ENCODE measurements at regions not wholly inside any gene's neighbourhood (a gene's known extent, or its start where the extent isn't known, plus 50 kb on each side); places are given as distances from the start of the nearest gene placed in this dataset.

DNA sequence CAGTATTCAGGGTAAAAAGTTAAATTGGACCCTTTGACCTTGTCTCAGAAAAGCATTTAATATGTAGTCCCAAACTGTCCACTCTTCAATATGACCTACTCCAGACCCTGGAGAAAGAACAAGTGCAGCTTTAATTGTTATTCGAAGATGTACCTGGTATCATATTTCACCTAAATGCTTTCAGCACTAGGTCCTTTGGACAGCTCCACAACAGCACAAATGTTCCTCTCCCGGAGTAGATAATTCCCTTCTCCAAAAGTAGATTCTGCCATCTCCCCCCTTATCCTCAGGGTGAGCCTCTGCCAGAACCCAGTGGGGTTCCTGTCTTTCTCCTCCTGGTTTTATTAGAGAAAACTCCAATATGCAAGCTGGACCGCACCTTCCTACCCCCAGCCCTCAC lies 104.5 kb upstream of the AJAP1 start:
- Histone ChIP-seq H2AFZ (ENCODE audit: low read depth) (no peak overlapping the region), H3K27me3 (ENCODE audit: insufficient read depth, low read depth) (no peaks in the 10 kb centered on the region), H3K79me2 (ENCODE audit: insufficient read depth, low read depth) (no peaks in the 10 kb centered on the region), H3K4me3 (IDR thresholded peaks at IDR 0.05; ENCODE audit: insufficient read depth, low read depth, low read length) (no peak overlapping the region), H3K4me1 (ENCODE audit: low read depth, poor library complexity, severe bottlenecking) (no peaks in the 10 kb centered on the region), H3K9ac (no peak overlapping the region), H4K20me1 (ENCODE audit: insufficient read depth) (no peaks in the 10 kb centered on the region), H3K27ac (no peak overlapping the region), H3K4me2 (no peak overlapping the region), H3K36me3 (ENCODE audit: insufficient read depth) (no peaks in the 10 kb centered on the region)
- TF ChIP-seq, protein P1, sequence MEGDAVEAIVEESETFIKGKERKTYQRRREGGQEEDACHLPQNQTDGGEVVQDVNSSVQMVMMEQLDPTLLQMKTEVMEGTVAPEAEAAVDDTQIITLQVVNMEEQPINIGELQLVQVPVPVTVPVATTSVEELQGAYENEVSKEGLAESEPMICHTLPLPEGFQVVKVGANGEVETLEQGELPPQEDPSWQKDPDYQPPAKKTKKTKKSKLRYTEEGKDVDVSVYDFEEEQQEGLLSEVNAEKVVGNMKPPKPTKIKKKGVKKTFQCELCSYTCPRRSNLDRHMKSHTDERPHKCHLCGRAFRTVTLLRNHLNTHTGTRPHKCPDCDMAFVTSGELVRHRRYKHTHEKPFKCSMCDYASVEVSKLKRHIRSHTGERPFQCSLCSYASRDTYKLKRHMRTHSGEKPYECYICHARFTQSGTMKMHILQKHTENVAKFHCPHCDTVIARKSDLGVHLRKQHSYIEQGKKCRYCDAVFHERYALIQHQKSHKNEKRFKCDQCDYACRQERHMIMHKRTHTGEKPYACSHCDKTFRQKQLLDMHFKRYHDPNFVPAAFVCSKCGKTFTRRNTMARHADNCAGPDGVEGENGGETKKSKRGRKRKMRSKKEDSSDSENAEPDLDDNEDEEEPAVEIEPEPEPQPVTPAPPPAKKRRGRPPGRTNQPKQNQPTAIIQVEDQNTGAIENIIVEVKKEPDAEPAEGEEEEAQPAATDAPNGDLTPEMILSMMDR (conservative IDR thresholded peaks at IDR 0.05; ENCODE audit: low read depth, low read length): no peak

- Histone ChIP-seq H3K9ac (no peak overlapping the region), H2AFZ (ENCODE audit: low read depth) (no peak overlapping the region), H3K4me2 (no peak overlapping the region), H4K20me1 (ENCODE audit: insufficient read depth) (no peaks in the 10 kb centered on the region), H3K27me3 (ENCODE audit: insufficient read depth, low read depth) (no peaks in the 10 kb centered on the region), H3K27ac (no peak overlapping the region), H3K36me3 (ENCODE audit: insufficient read depth) (no peaks in the 10 kb centered on the region), H3K79me2 (ENCODE audit: insufficient read depth, low read depth) (no peaks in the 10 kb centered on the region), H3K4me1 (ENCODE audit: low read depth, poor library complexity, severe bottlenecking) (no peaks in the 10 kb centered on the region), H3K4me3 (IDR thresholded peaks at IDR 0.05; ENCODE audit: insufficient read depth, low read depth, low read length) (no peak overlapping the region)
- TF ChIP-seq, protein P1 (conservative IDR thresholded peaks at IDR 0.05; ENCODE audit: low read depth, low read length): no peak
Observed at GRCh38 chr1:4550941-4551340, 103.5 kb upstream of the AJAP1 start.

DNA sequence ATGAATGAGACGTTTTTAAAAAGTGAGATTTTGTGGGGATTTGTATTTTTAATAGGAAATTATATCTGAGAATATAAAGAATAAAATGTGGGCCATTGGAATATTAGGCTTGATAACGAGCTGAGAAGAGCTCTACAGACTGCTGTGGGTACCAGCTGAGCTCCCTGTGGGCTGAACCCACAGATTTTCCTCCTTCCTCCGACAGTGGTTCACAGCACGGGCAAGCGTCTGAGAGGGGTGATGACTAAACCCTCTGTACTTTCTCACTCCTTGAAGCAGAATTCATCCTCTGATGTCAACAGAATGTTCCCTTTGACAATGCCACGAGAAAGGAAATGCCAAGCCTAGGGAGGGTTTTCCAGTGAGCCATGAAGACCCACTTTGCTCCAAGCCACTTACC lies 102.7 kb upstream of the AJAP1 start:
- Histone ChIP-seq H3K9ac (no peak overlapping the region), H3K79me2 (ENCODE audit: insufficient read depth, low read depth) (no peaks in the 10 kb centered on the region), H4K20me1 (ENCODE audit: insufficient read depth) (no peaks in the 10 kb centered on the region), H3K4me2 (no peak overlapping the region), H3K36me3 (ENCODE audit: insufficient read depth) (no peaks in the 10 kb centered on the region), H3K4me1 (ENCODE audit: low read depth, poor library complexity, severe bottlenecking) (no peaks in the 10 kb centered on the region), H3K4me3 (IDR thresholded peaks at IDR 0.05; ENCODE audit: insufficient read depth, low read depth, low read length) (no peak overlapping the region), H3K27me3 (ENCODE audit: insufficient read depth, low read depth) (no peaks in the 10 kb centered on the region), H2AFZ (ENCODE audit: low read depth) (no peak overlapping the region), H3K27ac (no peak overlapping the region)
- TF ChIP-seq, protein P1 (conservative IDR thresholded peaks at IDR 0.05; ENCODE audit: low read depth, low read length): no peak

GRCh38 chr1:4553761-4554160 lies 100.6 kb upstream of the AJAP1 start:
- TF ChIP-seq, protein P1 (conservative IDR thresholded peaks at IDR 0.05; ENCODE audit: low read depth, low read length): no peak
- Histone ChIP-seq H3K79me2 (ENCODE audit: insufficient read depth, low read depth) (no peaks in the 10 kb centered on the region), H3K9ac (no peak overlapping the region), H3K27ac (no peak overlapping the region), H4K20me1 (ENCODE audit: insufficient read depth) (no peaks in the 10 kb centered on the region), H3K4me2 (no peak overlapping the region), H3K4me3 (IDR thresholded peaks at IDR 0.05; ENCODE audit: insufficient read depth, low read depth, low read length) (no peak overlapping the region), H3K27me3 (ENCODE audit: insufficient read depth, low read depth) (no peaks in the 10 kb centered on the region), H3K36me3 (ENCODE audit: insufficient read depth) (no peaks in the 10 kb centered on the region), H3K4me1 (ENCODE audit: low read depth, poor library complexity, severe bottlenecking) (no peaks in the 10 kb centered on the region), H2AFZ (ENCODE audit: low read depth) (no peak overlapping the region)
